HG03432 (cell line): ENCODE measurements at regions not wholly inside any gene's neighbourhood (a gene's known extent, or its start where the extent isn't known, plus 50 kb on each side); places are given as distances from the start of the nearest gene placed in this dataset.
A peak's percentile ranks its signal among the peaks of the same experiment; 100 is the strongest.

Experiments used
- ATAC-seq: cut with Tn5 transposase; IDR thresholded peaks from one replicate; pipeline ENCODE4 v1.9.1; 2021; ENCODE audit warnings: mild to moderate bottlenecking, moderate library complexity; ENCODE audit not compliant: unreplicated experiment

- no peak for ATAC-seq
Observed at GRCh38 chr9:28166179-28166578, 592.9 kb upstream of the C9orf72 start.

GRCh38 chr9:28177142-28177541, 603.9 kb upstream of the C9orf72 start:
- ATAC-seq = no peak

DNA sequence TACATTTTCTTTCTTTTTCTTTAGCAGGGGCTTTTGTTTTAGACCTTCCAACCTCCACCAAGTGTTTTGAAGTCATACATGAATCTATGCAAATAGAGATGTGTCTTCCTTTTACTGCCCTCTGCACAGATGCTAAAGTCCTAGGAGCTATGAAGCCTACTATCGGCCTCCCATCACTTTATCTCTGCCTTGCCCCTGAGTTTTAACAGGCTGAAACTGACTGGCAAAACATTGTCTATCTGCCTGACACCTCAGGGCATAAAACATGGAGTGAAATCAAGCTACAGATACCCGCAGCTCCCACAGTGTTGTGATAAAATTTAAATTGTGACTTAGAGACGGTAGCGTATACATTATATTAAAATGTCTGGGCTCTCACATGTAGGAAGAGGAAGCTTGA, 604.6 kb upstream of the C9orf72 start:
- no peak for ATAC-seq

DNA sequence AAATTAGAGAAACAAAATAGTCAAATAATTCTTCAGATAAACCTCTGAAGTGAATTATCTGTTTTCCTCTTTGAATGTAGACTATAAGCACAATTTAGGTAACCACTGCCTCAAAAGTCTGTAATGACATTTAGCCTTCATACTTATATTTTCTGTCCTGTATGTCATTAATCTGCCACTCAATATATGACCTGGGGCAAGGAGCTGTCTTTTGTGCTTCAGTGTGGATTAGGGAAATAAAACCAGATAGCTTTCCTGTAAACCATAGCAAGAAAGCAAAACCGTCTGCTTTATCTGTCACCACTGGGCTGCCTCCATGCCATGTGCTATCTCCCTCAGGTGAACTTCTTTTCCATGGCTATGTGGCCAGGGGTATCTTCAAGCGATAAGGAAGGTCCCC, 606.6 kb upstream of the C9orf72 start:
- no peak for ATAC-seq

- no peak for ATAC-seq
Observed at GRCh38 chr9:28190981-28191380, 617.7 kb upstream of the C9orf72 start.

- no peak for ATAC-seq
Observed at GRCh38 chr9:28197653-28198052, 624.4 kb upstream of the C9orf72 start.

- ATAC-seq = no peak
Observed at GRCh38 chr9:28203036-28203435, 629.8 kb upstream of the C9orf72 start.

- no peak for ATAC-seq
Observed at GRCh38 chr9:28206280-28206679, 633.0 kb upstream of the C9orf72 start.

DNA sequence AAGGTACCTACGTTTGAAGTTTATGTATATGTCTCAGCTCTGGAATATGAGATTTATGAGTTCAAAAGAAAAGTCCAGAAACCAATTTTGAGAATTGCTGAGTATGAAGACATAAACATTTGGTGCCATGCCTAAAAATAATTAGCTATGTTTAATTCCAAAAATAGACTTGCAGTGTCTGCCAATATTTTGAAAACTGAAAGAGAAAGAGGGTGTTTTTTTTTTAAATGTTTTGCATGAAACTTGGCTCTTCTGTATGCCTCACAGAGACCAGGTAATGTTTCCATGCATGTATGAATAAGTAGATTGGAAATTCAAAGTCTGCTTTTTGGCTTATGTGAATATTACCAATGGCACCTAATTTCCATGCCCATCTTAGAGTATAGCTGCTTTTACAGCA, 634.4 kb upstream of the C9orf72 start:
- peak; percentile 79 for ATAC-seq

DNA sequence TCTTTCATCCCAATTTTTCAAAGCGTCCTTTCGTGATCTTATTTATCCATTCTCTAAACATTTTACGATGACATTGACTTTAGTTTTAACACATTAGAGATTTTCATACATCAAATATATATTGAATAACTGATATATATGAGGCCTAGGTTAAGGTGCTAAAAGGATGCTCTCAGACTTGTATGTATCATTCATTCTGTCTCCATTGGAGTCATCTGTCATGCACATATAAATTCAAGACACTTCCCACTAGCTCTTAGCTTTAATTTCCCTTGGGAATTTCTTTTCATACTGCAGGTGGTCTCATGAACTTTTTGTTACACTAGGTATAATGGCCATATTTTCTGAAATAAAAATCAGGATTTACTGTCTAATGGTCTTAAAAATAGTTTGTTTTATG, 635.8 kb upstream of the C9orf72 start:
- no peak for ATAC-seq

DNA sequence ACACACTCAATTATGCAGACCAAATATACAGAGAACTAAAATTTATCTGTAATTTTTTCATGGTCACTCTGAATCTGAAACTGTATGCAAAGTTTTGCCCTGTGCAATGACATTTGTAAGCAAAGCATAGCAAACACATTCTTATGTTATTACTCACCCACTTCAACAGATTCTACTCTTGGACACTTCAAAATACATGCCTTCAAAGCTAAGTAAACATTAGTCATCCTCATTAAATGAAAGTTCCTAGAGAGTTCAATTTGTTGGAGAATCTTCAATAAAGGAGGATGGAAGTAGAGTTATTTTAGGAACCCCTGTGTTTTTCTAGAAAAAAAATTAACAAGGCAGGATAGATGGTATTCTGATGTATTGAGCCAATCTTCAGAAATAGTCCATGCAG, 639.7 kb upstream of the C9orf72 start:
- ATAC-seq = peak; percentile 92

GRCh38 chr9:28215536-28216299, 642.4 kb upstream of the C9orf72 start:
- ATAC-seq = no peak

GRCh38 chr9:28232686-28233085, 659.4 kb upstream of the C9orf72 start:
- no peak for ATAC-seq

DNA sequence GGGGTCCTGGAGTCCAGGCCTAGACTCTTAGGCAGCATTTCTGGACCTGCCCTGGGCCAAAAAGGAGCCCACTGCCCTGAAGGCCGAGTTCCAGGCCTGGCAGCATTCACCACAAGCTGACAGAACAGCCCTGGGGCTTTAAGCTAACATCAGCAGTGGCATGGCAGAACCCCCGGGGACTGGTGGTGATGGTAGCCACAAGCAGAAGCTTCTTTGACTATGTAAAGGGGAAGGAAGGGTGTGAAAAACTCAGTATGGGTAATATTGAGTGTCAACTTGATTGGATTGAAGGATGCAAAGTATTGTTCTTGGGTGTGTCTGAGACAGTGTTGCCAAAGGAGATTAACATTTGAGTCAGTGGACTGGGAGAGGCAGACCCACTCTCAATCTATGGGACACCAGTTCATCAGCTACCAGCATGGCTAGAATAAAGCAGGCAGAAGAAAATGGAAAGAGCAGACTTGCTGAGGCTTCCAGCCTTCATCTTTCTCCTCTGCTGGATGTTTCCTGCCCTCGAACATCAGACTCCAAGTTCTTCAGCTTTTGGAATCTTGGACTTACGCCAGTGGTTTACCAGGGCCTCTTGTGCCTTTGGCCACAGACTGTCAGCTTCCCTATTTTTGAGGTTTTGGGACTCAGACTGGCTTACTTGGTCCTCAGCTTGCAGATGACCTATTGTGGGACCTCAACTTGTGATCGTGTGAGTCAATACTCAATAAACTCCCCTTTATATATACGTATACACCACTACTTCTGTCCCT, 661.0 kb upstream of the C9orf72 start:
- no peak for ATAC-seq

- peak; percentile 49 for ATAC-seq
Observed at GRCh38 chr9:28234894-28235277, 661.6 kb upstream of the C9orf72 start.

DNA sequence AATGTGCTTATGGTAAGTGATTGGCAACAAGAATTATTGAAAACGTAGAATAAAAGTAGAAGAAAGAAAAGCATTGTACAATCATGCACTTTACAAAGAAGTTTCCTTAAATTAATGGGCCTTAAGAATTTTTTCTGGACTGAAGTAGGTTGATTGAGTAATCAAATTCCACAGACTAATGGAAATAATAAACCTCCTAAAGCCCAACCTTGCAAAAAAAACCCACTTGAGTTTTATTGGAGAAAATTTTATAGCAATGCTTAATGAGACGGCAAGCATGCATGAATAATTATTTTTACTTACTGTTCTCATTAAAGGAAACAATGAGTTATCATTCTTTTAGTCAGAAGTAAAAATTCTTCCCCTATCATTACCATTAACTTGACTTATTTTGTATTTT, 676.1 kb upstream of the C9orf72 start:
- ATAC-seq = no peak

DNA sequence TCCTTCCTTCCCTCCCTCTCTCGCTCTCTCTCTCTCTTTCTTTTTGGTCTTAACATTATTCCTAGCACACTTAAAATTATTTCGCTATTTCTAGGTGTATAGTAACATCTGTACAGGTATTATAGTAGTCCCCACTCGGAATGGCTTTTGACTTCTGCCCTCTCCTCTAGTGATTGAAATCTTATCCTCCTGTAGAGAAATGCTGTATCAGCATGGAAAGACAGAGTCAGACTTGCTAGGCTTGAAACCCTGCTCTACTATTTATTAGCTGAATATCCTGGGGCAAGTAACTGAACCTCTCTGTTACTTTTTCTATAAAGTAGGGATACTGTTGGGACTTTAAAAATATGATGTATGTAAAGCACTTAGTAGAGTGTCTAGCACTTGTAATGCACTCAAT, 681.9 kb upstream of the C9orf72 start:
- ATAC-seq = no peak

DNA sequence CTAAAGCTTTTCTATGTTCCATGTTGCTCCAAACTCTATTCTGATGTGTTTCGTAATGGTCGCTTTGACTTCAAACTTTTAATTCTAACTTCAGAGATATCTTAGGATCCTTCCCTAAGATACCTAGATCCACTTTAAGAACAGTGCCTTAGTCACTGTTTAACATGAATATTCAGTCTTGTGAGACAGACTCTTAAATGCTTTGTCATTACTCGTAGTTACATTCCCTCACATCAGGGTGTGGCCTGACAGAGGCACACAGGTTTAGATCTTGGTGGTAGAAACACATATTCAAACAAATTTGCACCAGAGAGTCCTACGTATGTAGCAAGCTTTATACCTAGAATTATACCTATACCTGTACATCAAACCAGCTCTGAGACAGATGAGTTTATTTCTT, 687.0 kb upstream of the C9orf72 start:
- no peak for ATAC-seq

DNA sequence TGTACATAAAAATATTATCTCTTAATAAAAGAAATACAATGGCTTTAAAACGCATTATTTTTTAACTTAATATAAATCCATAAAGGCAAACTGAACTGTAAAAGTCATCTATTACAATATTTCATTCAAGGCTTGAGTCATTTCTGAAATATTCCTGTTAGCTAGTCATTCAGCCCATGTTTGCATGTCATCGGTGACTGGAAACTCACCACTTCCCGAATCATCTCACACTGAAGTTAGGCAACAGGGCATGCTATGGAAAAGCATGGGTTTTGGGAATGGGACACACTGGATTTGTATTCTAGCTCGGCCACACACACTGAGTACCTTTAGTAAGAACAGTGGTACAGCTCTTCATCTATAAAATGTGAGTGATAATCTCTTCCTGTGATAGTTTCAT, 691.1 kb upstream of the C9orf72 start:
- ATAC-seq = no peak

- no peak for ATAC-seq
Observed at GRCh38 chr9:28267351-28267750, 694.1 kb upstream of the C9orf72 start.

DNA sequence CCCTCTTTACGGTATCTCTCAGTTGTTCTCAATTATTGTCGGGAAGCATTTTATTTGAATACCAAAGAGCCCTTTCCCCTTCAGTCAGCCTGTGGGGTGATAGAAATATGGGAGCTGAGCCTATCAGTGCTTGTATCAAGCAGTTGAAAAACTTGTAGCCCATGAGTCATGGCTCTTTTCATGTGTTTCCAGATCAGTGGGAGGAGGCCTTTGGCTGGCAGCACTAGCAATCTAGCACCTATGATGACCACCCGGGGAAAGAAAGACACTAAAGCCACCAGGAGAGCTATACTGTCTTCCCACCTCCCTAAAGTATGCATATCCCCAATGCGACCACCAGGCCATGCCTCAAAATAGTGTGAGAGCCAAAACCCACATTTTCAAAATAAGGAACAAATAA, 696.9 kb upstream of the C9orf72 start:
- no peak for ATAC-seq

- no peak for ATAC-seq
Observed at GRCh38 chr9:28272127-28272526, 698.8 kb upstream of the C9orf72 start.

GRCh38 chr9:28287455-28287854, 714.2 kb upstream of the C9orf72 start:
- no peak for ATAC-seq
